GM19023 (cell line): ENCODE measurements at regions not wholly inside any gene's neighbourhood (a gene's known extent, or its start where the extent isn't known, plus 50 kb on each side); places are given as distances from the start of the nearest gene placed in this dataset.
"Not testable (repeated sequence)": the region's sequence is repeated elsewhere in the genome, so short reads cannot be mapped to it uniquely, and the experiment has no call there.

Experiments used
- ATAC-seq: cut with Tn5 transposase; IDR thresholded peaks from one replicate; pipeline ENCODE4 v1.9.1; 2021; ENCODE audit warnings: mild to moderate bottlenecking, moderate library complexity; ENCODE audit not compliant: unreplicated experiment

DNA sequence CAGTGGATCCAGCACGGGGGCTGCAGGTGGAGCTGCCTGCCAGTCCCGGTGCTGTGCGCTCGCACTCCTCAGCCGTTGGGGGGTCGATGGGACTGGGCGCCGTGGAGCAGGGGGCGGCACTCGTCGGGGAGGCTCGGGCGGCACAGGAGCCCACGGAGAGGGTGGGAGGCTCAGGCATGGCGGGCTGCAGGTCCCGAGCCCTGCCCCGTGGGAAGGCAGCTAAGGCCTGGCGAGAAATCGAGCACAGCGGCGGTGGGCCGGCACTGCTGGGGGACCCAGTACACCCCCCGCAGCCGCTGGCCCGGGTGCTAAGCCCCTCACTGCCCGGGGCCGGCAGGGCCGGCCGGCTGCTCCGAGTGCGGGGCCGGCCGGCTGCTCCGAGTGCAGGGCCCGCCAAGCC lies 52.3 kb upstream of the MARK1 start:
- not testable (repeated sequence) for ATAC-seq

GRCh38 chr1:220475141-220475540 lies 52.8 kb upstream of the MARK1 start:
- ATAC-seq, result not testable (repeated sequence)

DNA sequence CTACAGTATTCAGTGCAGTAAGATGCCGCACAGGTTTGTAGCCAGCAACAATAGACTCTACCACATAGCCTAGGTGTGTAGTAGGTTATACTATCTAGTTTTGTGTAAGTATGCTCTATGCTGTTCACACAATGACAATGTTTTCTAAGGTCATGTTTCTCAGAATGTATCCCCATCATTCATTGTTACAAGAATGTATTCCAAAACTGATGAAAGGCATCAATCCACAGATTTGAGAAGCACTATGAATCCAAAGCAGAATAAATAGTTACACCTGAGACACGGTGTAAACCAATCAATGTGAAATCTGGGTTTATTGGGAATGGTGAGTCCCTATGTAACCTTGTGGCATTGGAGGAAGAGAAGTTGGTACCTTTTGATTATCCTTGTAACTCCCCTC lies 54.5 kb upstream of the MARK1 start:
- ATAC-seq, result no peak

DNA sequence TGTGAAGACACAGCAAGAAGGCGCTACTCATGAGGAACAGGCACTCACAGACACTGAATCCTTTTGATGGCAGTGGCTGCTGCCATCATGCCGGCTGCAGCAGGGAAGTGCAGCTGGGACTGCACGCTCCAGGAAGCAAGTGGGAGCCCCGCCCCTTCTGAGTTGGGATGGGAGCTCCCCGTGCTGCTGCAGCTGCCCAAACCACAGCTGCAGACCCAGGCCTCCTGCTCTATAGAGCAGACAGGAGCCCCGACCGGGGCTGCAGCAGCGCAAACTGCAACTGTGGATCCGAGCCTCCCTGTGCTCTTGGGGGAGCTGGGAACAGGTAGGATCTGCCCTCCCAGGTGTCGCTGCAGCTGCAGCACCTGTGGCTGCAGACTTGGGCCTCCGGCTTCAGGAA lies 65.2 kb upstream of the MARK1 start:
- no peak for ATAC-seq

GRCh38 chr1:220458936-220459335 lies 69.0 kb upstream of the MARK1 start:
- no peak for ATAC-seq

DNA sequence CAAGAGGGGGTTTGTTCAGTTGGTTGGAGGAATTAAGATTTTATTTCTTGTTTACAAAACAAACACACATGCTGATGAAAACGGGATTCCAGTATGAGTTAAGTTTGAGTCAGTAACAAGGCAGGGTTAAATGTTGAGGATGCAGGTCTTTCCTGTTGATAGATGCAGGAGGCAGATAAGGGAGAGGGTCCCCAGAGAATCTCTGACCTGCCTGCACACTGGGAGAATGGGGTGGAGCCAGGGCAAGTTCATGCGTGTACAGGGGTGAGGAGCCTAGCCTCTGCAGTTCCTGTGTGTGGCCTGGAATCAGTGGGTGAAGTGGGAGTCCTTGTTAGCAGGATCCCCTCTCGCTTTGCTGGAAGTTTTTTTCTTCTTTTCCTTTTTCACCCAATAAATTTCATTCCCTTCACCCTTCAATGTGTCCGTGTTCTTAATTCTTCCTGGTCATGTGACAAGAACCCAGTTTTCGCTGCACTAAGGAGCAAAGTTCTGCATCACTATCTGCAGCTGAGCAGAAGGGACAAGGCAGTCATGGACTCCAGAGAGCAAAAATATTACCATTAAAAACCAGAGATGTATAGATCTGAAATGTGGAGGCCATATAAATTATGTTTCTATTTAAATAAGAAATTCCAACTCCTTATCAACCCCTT lies 69.9 kb upstream of the MARK1 start:
- ATAC-seq, result no peak

DNA sequence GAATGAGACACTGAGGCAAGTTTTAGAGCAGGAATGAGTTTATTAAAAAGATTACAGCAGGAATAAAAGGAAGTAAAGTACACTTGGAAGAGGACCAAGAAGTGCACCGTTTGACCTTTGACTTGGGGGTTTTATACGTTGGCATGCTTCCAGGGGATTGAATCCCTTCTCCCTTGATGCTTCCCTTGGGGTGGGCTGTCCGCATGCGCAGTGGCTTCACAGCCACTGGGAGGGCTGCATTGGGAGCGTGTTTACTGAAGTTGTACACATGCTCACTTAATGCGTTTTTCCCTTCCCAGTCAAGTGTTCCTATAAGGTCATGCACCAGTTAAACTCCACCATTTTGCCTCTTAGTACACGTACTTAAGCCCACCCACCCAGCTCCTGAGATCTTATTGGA lies 72.4 kb upstream of the MARK1 start:
- no peak for ATAC-seq

DNA sequence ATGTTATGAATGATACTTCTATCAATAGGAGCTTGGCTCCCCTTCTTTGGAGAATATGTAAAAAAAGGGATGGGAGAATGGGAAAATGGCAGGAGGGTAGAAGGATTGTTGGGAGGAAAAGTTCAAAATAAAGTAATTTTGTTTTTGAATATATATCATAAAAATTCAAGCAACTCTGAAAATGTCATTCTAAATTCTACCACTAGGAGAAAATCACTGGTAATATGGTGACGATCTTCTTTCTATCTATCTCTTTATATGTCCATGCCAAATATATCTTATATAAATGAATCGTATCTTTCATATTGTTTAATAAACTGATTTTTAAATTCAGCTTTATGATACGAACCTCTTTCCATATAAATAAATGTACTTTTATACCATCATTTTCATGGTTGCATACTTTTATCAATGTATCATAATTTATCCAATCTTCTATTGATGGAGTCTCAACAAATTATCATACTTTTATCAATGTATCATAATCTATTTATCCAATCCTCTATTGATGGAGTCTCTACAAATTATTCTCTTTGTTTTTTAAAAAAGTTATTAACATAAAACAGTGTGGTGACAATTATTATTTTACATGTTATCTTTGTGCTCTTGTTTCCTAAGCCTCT lies 73.7 kb upstream of the MARK1 start:
- no peak for ATAC-seq

GRCh38 chr1:220453371-220453770 lies 74.6 kb upstream of the MARK1 start:
- no peak for ATAC-seq

GRCh38 chr1:220451532-220451931 lies 76.4 kb upstream of the MARK1 start:
- no peak for ATAC-seq

DNA sequence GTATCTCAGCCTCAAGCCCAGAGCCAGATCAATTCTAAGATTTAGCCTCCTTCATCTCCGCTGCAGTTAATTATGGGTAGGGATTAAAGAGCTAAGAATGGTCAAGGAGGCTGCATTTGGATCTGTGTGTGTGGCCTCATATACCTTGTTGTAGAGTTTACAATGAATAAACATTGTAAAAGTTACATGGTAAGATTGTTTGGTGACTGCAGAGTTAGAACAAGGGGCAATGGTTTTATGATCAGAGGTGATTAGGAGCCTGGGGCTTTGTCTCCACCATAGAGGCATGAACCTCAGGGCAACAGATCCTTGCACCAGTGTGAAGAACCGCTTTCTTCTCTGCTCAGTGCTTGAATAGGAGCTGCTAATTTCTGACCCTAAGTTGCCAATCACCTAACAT lies 77.0 kb upstream of the MARK1 start:
- ATAC-seq, result no peak

GRCh38 chr1:220448217-220448616 lies 79.7 kb upstream of the MARK1 start:
- ATAC-seq, result peak; percentile 58

GRCh38 chr1:220444586-220444985 lies 83.3 kb upstream of the MARK1 start:
- not testable (repeated sequence) for ATAC-seq

DNA sequence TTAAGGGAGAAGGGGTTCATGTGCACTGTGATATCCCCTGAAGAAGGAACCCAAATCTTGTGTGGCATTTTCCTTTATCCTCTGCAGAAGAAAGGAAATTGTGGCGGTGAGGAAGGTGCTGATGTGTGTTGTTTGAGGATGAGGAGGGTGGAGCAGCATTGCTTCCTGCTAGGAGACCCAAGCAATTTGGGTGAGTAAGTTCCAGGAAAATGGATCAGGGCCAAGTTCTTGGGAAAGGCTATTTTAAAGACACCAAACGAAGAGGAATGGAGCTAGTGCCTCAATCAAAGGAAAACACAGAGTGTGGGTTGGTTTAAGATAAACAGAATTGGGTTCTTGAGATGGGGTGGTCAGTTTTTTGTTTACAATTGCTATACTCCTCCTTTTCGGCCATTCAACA lies 86.7 kb upstream of the MARK1 start:
- ATAC-seq, result no peak

DNA sequence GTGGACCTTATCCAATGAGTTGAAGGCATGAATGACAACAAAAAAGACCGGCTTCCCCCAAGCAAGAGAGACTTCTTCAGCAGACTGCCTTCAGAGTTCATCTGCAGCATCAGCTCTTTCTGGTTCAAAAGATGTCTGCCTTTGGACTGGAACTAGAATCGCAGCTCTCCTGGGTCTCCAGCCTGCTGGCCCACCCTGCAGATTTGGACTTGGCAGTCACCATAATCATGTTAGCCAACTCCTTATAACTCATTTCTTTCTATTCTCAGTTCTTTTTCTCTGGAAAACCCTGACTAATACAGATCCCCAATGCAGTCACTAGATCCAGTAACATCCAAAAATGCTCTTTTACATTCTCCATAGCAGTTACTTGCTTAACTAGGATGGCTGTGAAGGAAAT lies 89.2 kb upstream of the MARK1 start:
- ATAC-seq, result no peak

- no peak for ATAC-seq
Measured at GRCh38 chr1:220432408-220432807, 95.5 kb upstream of the MARK1 start.

DNA sequence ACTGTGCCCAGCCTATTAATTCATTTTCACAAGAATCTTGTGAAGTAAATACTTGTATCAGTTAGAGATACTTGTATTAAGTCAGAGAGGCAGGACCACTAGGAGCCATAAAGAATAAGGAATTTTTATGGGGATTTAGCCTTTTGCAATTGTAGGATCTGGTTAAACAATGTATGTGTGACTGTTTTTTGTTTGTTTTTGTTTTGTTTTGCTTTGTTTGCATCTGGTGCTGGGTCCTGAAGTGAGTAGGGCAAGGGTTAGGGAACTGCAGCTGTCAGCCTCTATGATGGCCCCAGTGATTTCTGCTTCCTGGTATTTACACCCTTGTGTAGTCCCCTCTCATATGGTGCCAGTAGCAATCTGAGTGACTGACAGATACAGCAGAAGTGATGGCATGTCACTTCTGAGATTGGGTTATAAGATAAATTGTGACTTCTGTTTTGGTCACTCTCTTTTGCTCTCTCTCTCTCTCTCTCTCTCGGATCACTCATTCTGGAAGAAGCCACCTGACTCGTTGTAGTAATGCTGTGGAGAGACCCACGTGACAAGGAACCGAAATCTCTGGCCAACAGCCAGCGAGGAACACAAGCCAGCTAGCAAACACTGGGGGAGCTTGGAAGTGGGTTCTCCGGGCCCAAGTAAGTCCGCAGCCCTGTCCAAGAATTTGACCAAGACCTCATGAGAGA lies 96.2 kb upstream of the MARK1 start:
- ATAC-seq, result no peak

DNA sequence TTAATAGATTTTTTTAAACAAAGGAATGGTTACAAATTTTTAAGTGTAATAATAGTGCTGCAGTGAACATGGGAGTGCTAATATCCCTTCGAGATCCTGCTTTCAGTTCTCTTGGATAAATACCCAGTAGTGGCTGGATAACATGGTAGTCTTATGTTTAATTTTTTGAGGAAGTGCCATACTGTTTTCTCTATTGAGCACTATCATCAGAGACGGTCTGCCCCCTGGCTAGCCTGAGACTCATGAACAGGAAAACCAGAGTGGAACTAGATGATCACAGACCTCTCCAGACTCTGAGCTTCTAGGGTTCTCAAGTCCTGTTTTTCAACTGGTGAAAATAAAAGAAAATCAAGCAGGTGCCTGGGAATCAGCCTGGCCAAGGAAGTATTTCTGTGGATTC lies 97.3 kb upstream of the MARK1 start:
- no peak for ATAC-seq

GRCh38 chr1:220430059-220430458 lies 97.9 kb upstream of the MARK1 start:
- no peak for ATAC-seq

GRCh38 chr1:220426989-220427388 lies 100.9 kb upstream of the MARK1 start:
- no peak for ATAC-seq

- ATAC-seq, result no peak
Measured at GRCh38 chr1:220425852-220426251, 102.1 kb upstream of the MARK1 start.

GRCh38 chr1:220421508-220421907 lies 106.4 kb upstream of the MARK1 start:
- no peak for ATAC-seq
